H9 (cell line): ENCODE measurements at regions not wholly inside any gene's neighbourhood (a gene's known extent, or its start where the extent isn't known, plus 50 kb on each side); places are given as distances from the start of the nearest gene placed in this dataset.

Source experiments
- DNase-seq: peaks from one replicate; pipeline ENCODE4 v3.0.0-alpha.2; 2017
- H2AFZ ChIP-seq: one replicate; pipeline ENCODE4 v1.6.1; 2013; ENCODE audit warnings: mild to moderate bottlenecking, low read length, control low read depth, moderate library complexity
- H2AK5ac ChIP-seq: 2 replicates; pipeline ENCODE4 v1.6.1; 2013; ENCODE audit warnings: low read length, control low read depth, mixed read lengths; ENCODE audit not compliant: insufficient read length
- H2BK120ac ChIP-seq: one replicate; pipeline ENCODE4 v1.6.1; 2013; ENCODE audit warnings: low read depth, mild to moderate bottlenecking, low read length, control low read depth, inconsistent platforms; ENCODE audit not compliant: poor library complexity, severe bottlenecking
- H2BK12ac ChIP-seq: 2 replicates; pipeline ENCODE4 v1.6.1; 2013; ENCODE audit warnings: low read length, control low read depth, mixed read lengths, low read depth; ENCODE audit not compliant: insufficient read length
- H2BK15ac ChIP-seq: 2 replicates; pipeline ENCODE4 v1.6.1; 2013; ENCODE audit warnings: low read depth, low read length, control low read depth
- H2BK20ac ChIP-seq: one replicate; pipeline ENCODE4 v1.6.1; 2013; ENCODE audit warnings: low read depth, mild to moderate bottlenecking, low read length, control low read depth, inconsistent platforms; ENCODE audit not compliant: poor library complexity, severe bottlenecking
- H2BK5ac ChIP-seq: 2 replicates; pipeline ENCODE4 v1.6.1; 2013; ENCODE audit warnings: low read length, control low read depth, mixed read lengths; ENCODE audit not compliant: insufficient read length
- H3K14ac ChIP-seq: 2 replicates; pipeline ENCODE4 v1.6.1; 2013; ENCODE audit warnings: low read length, control low read depth; ENCODE audit not compliant: insufficient read depth
- H3K18ac ChIP-seq: 2 replicates; pipeline ENCODE4 v1.6.1; 2013; ENCODE audit warnings: low read depth, mild to moderate bottlenecking, mixed read lengths, low read length, control low read depth; ENCODE audit not compliant: insufficient read length
- H3K23ac ChIP-seq: 2 replicates; pipeline ENCODE4 v1.6.1; 2013; ENCODE audit warnings: low read length, control low read depth, mixed read lengths, low read depth; ENCODE audit not compliant: insufficient read length
- H3K23me2 ChIP-seq: 2 replicates; pipeline ENCODE4 v1.6.1; 2013; ENCODE audit warnings: low read depth, mild to moderate bottlenecking, mixed read lengths, low read length, control low read depth; ENCODE audit not compliant: insufficient read length, poor library complexity, severe bottlenecking
- H3K27ac ChIP-seq: 2 replicates; pipeline ENCODE4 v1.5.1; 2013; ENCODE audit warnings: low read length, control low read depth, mixed read lengths, low read depth; ENCODE audit not compliant: insufficient read length
- H3K27me3 ChIP-seq: 2 replicates; pipeline ENCODE4 v1.6.1; 2013; ENCODE audit warnings: low read length, control low read depth, inconsistent platforms; ENCODE audit not compliant: insufficient read depth
- H3K4ac ChIP-seq: 2 replicates; pipeline ENCODE4 v1.6.1; 2013; ENCODE audit warnings: low read depth, mild to moderate bottlenecking, control low read depth, inconsistent platforms, low read length, moderate library complexity
- H3K4me1 ChIP-seq: 2 replicates; pipeline ENCODE4 v1.6.1; 2013; ENCODE audit warnings: low read length, control low read depth, inconsistent platforms; ENCODE audit not compliant: insufficient read depth
- H3K4me2 ChIP-seq: 2 replicates; pipeline ENCODE4 v1.6.1; 2013; ENCODE audit warnings: low read length, control low read depth, mixed read lengths; ENCODE audit not compliant: insufficient read length, insufficient read depth
- H3K56ac ChIP-seq: 2 replicates; pipeline ENCODE4 v1.6.1; 2013; ENCODE audit warnings: low read depth, mild to moderate bottlenecking, mixed read lengths, low read length, control low read depth; ENCODE audit not compliant: insufficient read length
- H3K79me1 ChIP-seq: 2 replicates; pipeline ENCODE4 v1.6.1; 2013; ENCODE audit warnings: low read depth, mild to moderate bottlenecking, moderate library complexity, low read length, control low read depth, inconsistent platforms; ENCODE audit not compliant: insufficient read depth, poor library complexity, severe bottlenecking
- H3K79me2 ChIP-seq: 2 replicates; pipeline ENCODE4 v1.6.1; 2013; ENCODE audit warnings: low read length, control low read depth, inconsistent platforms; ENCODE audit not compliant: insufficient read depth
- H3K9ac ChIP-seq: 2 replicates; pipeline ENCODE4 v1.6.1; 2013; ENCODE audit warnings: low read length, control low read depth, mixed read lengths; ENCODE audit not compliant: insufficient read length; ENCODE audit errors: extremely low read depth
- H3K9me3 ChIP-seq: one replicate; pipeline ENCODE4 v1.6.1; 2013; ENCODE audit warnings: low read depth, low read length, inconsistent platforms; ENCODE audit not compliant: control insufficient read depth
- H3T11ph ChIP-seq: one replicate; pipeline ENCODE4 v1.6.1; 2013; ENCODE audit warnings: mild to moderate bottlenecking, low read length, control low read depth, inconsistent platforms
- H4K20me1 ChIP-seq: one replicate; pipeline ENCODE4 v1.6.1; 2013; ENCODE audit not compliant: control insufficient read depth, insufficient read length, insufficient read depth
- H4K5ac ChIP-seq: 2 replicates; pipeline ENCODE4 v1.6.1; 2013; ENCODE audit warnings: low read depth, mild to moderate bottlenecking, mixed read lengths, low read length, control low read depth; ENCODE audit not compliant: insufficient read length
- H4K8ac ChIP-seq: replicated peaks from 2 replicates; pipeline ENCODE4 v1.6.1; 2013; ENCODE audit warnings: low read length, control low read depth, mixed read lengths, low read depth; ENCODE audit not compliant: insufficient read length
- H4K91ac ChIP-seq: 2 replicates; pipeline ENCODE4 v1.6.1; 2013; ENCODE audit warnings: low read depth, mild to moderate bottlenecking, moderate library complexity, mixed read lengths, low read length, control low read depth; ENCODE audit not compliant: insufficient read length
- H3K27ac Mint-ChIP-seq, 3 experiments: 2 replicates in 2 of 3; 3 replicates in 1 of 3; pipeline ENCODE4 v1.8.0; 2020 to 2021; ENCODE audit warnings: mixed read lengths in 3 of 3, mild to moderate bottlenecking in 1 of 3, moderate library complexity in 1 of 3
- H3K27me3 Mint-ChIP-seq: 2 replicates; pipeline ENCODE4 v1.8.0; 2021; ENCODE audit warnings: low read depth, mild to moderate bottlenecking, moderate library complexity, mixed read lengths
- H3K36me3 Mint-ChIP-seq, 3 experiments: 2 replicates in 2 of 3; 3 replicates in 1 of 3; pipeline ENCODE4 v1.8.0; 2020 to 2021; ENCODE audit warnings: low read depth in 3 of 3, mixed read lengths in 3 of 3; ENCODE audit not compliant: insufficient read depth in 1 of 3
- H3K4me1 Mint-ChIP-seq, 2 experiments: 2 replicates each; pipeline ENCODE4 v1.8.0; 2020; ENCODE audit warnings: mixed read lengths in 2 of 2
- H3K4me3 Mint-ChIP-seq, 2 experiments: 2 replicates in 1 of 2; 3 replicates in 1 of 2; pipeline ENCODE4 v1.8.0; 2020 to 2021; ENCODE audit warnings: mild to moderate bottlenecking in 2 of 2, mixed read lengths in 2 of 2, moderate library complexity in 1 of 2
- H3K9me3 Mint-ChIP-seq, 2 experiments: 2 replicates in 1 of 2; 3 replicates in 1 of 2; pipeline ENCODE4 v1.8.0; 2020; ENCODE audit warnings: mild to moderate bottlenecking in 2 of 2, mixed read lengths in 2 of 2, moderate library complexity in 1 of 2
- CTCF ChIP-seq: fragments of 200-600 bp; sonication (generic); conservative IDR thresholded peaks from 3 replicates; pipeline ENCODE4 v1.8.0; 2021; ENCODE audit warnings: antibody characterized with exemption, mild to moderate bottlenecking
- WGBS: extraction: QIAGEN DNeasy Blood & Tissue Kit; methylation state at CpG from one replicate; pipeline ENCODE4 v1.1.7; 2013; ENCODE audit warnings: missing lambda C conversion rate, low lambda C conversion rate, mixed read lengths; ENCODE audit not compliant: insufficient read length; ENCODE audit errors: extremely low coverage; 5-methylcytosine and 5-hydroxymethylcytosine counted together

DNA sequence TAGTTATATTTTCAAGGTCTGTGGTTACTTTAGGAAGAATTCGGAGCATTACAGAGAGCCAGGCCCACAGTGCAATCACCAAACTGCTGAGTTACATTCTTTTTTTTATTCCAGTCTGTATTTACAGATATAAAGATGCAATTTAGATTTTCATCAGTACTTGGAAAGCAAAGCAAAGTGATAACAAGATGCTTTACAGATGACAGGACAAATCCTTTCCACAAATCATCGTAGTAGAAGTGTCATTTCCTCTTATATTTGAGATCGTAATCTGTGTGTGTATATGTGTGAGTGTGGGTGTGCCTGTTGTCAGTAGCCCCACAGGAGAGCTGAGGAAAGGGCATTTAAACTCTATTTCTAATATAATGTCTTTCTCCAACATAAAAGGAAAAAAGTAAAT lies 1893.7 kb downstream of the STIM2 start:
- Mint-ChIP-seq H3K4me1 (peaks cover 27 to 31% of the 10 kb centered on the region in 2 experiments), H3K36me3 (no peaks in the 10 kb centered on the region), H3K27me3 (no peaks in the 10 kb centered on the region), H3K9me3 (no peaks in the 10 kb centered on the region), H3K4me3 (peak overlapping the region in 1 of 2 experiments; percentile 10; a peak in 2 of 5 replicates), H3K27ac (peak overlapping the region; percentile 47 to 89 (median 63); a peak in 6 of 7 replicates)
- no peak overlapping the region for H2AK5ac ChIP-seq
- H3K27ac ChIP-seq, result no peak overlapping the region
- no peak overlapping the region for H4K5ac ChIP-seq
- no peaks in the 10 kb centered on the region for H3K27me3 ChIP-seq
- H3K4me2 ChIP-seq, result peak overlapping the region; percentile 8
- H3K18ac ChIP-seq, result no peak overlapping the region
- no peak overlapping the region for H3K14ac ChIP-seq
- no peaks in the 10 kb centered on the region for H3K9me3 ChIP-seq
- no peak overlapping the region for H3K4ac ChIP-seq
- no peak overlapping the region for H3K23ac ChIP-seq
- TF ChIP-seq CTCF, result no peak
- no peak overlapping the region for H4K8ac ChIP-seq
- H3K23me2 ChIP-seq, result no peaks in the 10 kb centered on the region
- WGBS, result no CpG with 5 or more reads among the region's 3 CpGs
- H2BK15ac ChIP-seq, result no peak overlapping the region
- no peak overlapping the region for H3T11ph ChIP-seq
- DNase-seq, result no peak
- no peak overlapping the region for H2BK120ac ChIP-seq
- H3K56ac ChIP-seq, result no peak overlapping the region
- no peak overlapping the region for H2BK20ac ChIP-seq
- H2BK5ac ChIP-seq, result no peak overlapping the region
- H4K91ac ChIP-seq, result no peak overlapping the region
- H2AFZ ChIP-seq, result no peak overlapping the region
- H2BK12ac ChIP-seq, result no peak overlapping the region
- no peak overlapping the region for H3K9ac ChIP-seq
- no peaks in the 10 kb centered on the region for H4K20me1 ChIP-seq
- H3K79me2 ChIP-seq, result no peaks in the 10 kb centered on the region
- no peaks in the 10 kb centered on the region for H3K79me1 ChIP-seq
- peaks cover 5% of the 10 kb centered on the region for H3K4me1 ChIP-seq
